Stimulated activated naive CD4-positive, alpha-beta T cell (primary cell): ENCODE measurements at regions not wholly inside any gene's neighbourhood (a gene's known extent, or its start where the extent isn't known, plus 50 kb on each side); places are given as distances from the start of the nearest gene placed in this dataset.

Experiments
- DNase-seq, 6 experiments: peaks; one replicate each; lab custom pipeline; 2025; lab: John Stamatoyannopoulos, UW

DNA sequence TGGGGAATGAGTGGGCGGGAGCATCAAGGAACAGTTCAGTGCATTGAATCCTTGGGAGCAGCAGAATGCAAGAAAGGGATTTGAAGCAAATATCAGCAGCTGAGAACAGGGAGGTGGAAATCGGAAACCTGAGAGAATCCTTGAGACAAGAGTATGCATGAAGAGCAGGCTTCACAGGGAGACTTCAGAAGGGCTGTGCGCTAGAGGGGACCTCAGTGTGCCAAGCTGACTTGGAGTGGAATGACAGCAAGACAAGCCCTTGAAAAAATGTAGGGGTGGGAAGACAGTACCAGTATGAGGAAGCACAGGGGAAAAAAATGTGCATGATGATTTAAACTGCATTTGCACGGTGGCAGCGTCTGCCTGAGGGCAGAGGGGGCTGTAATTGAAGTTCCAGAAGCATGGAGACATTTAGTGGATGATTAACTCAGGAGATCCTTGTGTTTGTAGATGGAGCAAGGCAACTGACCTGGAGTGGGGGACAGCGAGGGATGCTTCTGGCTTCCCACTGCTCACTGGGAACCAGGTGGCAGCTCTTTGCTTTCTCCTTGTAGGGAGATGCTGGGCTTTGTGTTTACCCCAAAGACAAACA, 204.9 kb upstream of the PLET1 start:
- no peak for DNase-seq

DNA sequence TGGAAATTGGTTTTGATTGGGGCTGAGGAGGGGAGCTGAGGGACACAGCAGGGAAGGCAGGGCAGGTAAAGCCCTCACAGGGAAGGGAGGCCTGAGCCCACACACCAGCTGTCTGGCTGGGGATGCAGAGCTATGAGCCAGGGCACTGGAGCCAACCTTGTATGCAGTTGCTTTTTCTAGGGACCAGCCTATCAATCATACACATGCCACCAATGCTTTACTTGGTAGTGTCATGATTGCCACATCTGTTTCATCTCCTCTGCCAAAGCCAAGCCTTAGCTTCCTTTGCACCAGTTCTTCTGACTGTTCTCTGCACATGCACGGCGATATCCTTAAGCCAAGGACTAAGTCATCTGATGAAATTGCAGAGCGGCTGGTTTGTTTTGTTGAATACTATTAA, 207.1 kb upstream of the PLET1 start:
- DNase-seq = no peak

DNA sequence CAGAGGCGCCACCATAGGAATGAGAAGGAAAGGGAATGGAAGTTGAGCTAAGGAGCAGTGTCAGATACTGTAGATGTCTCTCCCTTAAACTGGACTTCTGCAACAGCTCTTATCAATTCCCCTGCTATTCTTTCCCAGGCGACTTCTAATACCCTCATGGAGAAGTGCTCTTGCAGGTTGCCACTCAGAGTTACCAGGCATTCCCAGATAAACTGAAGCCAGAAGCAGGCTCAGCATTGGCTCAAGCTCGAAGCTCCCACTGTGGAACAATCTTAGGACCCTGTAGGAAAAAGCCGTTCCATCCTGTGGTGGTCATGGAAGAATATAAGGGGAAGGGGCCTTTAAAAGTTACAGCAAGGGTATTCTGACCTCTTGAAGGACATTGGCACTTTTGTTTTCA, 208.7 kb upstream of the PLET1 start:
- no peak for DNase-seq

DNA sequence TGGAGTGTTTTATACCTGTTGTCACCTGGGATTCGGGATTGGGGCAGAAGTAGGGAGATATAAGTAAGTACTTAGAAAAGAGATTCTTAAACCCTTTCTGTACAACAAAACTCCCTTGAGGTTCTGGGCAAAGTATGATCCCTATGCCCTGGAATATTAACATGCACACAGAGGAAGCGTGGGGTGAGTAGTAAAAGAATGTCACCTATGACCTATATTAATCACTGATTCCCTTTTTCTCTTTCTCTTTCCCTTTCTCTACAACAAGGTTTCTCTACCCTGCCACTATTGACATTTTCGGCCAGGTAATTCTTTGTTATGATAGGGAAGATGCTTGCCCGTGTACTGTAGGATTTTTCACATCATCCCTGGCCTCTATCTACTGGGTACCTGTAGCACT, 209.7 kb upstream of the PLET1 start:
- DNase-seq = no peak

DNA sequence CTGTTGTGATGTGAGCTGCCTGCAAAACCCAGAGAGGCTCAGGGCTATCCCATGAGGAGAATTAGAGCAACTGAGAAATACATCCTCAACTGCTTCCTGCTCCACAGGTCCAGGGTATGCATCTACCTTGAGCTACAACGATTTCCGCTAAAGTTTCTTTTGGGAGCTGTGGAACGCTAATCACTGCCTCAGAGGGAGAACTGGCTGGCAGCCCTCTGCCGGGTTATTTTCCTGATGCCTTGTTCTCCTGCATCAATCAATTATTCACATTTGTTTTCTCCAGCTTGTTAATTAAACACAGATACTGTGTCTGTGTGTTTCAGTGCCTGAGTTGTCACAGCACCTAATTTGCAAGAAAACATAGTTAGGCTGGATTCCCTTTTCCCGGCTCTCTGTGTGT, 211.1 kb upstream of the PLET1 start:
- DNase-seq = no peak

DNA sequence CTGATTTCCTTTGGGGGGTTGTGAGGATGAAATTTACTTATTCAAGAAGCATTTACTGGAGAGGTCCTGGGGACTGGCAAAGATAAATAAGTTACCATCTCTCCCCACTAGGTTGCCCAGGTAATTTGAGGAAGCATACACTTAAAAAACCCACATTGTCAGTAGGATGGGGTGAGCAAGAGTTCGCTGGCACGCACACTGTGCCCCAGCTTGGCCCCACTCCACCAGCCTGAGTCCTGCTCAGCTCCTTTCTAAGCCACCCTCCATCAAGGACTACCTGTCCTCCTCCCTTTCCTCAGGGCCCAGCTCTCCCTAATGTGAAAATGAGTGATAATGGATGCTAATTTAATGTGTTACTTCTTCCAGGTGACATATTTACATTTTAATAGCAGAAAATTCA, 216.5 kb upstream of the PLET1 start:
- no peak for DNase-seq

DNA sequence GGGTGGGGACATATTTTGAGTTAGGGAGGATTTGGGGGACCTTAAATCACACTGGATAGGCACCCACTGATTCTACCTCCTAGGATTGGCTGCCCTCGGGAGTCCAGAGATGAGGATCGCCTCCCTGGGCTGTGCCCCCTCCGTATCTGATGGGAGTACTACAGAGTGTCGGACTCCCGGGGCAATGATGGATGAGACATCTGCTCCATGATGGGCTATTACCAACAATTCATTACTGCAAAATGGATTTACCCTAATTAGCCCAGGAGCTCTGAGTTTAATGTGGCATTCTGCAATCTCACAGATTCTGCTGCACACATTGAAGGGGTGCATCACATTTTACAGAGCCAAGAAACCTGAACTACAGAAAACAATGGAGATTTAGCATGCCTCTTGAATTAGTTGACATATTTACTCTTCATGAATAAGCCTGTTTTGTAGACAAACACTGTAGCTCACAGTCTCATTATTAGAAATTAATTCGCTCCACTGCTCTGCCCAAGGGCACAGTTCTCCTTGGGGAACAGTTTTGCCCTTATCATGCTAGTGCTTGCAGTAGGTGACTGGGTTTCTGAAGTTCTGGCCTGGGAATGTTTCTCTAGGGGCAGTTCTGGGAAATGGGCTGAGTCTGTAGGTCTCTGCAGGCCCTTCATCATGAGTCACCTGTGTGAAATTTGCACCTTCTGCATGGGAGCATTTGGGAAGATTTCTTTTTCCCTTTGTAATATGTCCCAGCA, 217.1 kb upstream of the PLET1 start:
- DNase-seq = no peak

DNA sequence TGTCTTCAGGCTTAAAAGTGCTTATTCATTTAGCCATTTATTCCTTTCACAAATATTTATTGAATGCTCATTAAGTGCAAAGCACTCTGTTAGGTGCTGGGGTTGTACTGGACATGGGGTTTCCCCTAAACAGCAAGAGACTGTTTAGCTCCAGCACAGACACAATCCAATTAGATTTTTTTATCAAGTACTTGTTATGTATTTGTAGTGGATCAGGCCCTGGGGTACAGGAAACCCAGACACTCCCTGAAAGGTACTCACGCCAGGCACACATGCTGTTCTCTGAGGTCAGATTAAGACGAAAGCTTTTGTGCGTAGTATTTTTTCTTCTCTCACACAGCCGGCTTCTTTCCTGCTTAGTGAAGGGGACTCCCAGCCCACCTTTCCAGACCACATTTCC, 218.1 kb upstream of the PLET1 start:
- no peak for DNase-seq

DNA sequence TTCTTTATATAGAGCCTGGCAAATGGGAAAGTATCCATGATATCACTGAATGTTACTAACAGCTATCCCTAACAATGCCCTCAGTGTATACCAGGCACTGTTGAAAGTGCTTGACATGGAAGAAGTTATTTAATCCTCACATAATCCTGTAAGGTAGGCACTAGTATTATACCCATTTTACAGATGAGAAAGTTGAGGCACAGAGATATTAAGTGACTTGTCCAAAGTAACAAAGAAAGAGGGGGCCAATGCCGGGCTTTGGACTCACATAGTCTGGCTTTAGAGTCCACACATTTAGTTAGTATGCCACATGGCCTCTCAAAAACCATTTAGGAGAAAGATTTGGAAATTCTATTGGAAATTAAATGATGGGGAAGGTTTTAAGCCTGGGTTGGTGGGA, 220.8 kb upstream of the PLET1 start:
- DNase-seq = no peak

DNA sequence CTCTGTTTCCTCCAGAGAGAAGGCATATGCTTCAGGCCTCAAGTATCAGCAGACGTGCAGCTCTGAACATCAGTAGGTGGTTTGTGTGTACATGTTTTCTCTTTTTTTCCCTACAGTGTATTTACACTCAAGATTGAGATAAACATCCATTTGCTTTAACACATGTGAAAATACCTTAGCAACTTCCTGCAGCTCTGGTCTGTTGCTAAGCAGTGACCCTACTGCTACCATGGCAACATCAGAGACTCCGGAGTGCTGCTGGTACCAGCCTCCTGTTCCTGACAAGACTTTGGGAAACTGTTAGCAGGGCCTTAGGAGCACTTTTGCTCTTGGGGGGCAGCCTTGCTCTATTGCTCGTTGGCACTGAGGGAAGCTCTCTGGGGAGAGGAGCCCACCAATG, 221.2 kb upstream of the PLET1 start:
- no peak for DNase-seq

DNA sequence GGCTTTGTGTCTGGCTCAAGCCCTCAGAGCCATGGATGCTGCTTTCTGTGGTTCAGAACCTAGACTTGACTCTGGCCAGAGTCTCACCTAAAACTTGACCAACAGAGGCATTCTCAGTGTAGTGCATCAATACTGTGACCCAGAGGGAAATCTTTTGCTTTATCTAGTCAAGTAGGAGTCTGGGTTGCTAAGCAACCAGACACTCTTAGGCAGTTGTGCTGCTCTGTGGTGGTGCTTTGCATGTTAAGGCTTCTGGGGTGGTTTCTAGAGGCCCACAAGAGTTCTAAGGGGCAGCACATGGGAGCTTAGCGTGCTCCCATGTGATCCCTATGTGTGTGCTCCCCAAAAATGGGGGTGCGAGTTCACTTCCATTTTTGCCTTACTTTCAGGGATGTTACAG, 224.6 kb upstream of the PLET1 start:
- no peak for DNase-seq

DNA sequence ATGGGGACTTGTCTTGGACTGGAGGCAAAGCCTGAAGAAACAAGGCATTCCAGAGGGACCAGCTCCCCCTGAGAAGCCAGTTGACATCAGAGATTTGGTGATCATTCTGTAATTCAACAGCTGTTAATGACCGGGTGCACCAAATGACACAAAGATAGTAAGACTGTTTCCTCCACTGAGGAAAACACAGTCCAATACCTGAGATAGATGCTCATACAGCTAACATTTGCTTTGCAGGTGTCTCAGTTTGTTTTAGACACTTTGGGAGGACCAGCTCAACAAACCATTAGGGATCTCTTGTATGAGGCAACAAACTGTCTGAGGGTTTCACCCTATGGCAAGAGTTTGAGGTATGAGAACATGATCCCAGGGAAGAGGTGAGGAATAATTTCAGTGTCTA, 237.2 kb upstream of the PLET1 start:
- DNase-seq = no peak

DNA sequence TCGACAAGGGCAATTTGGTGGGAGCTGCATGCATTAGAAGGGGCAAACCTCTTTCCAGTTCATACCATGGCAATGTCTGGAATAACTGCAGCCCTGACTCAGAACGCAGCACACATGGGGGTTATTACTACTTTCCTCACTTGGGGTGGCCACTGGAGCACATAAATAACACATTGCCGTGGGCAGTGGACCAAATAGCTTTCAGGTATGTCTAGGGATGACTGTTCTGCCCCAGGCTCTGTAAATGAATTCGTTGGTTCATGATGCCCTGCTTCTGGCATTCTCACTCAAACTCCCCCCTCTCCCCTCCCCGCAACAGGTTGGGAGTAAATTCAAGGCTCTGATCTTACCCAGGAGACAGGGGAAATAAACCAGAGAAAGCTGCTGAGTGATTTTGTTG, 238.0 kb upstream of the PLET1 start:
- DNase-seq = no peak

DNA sequence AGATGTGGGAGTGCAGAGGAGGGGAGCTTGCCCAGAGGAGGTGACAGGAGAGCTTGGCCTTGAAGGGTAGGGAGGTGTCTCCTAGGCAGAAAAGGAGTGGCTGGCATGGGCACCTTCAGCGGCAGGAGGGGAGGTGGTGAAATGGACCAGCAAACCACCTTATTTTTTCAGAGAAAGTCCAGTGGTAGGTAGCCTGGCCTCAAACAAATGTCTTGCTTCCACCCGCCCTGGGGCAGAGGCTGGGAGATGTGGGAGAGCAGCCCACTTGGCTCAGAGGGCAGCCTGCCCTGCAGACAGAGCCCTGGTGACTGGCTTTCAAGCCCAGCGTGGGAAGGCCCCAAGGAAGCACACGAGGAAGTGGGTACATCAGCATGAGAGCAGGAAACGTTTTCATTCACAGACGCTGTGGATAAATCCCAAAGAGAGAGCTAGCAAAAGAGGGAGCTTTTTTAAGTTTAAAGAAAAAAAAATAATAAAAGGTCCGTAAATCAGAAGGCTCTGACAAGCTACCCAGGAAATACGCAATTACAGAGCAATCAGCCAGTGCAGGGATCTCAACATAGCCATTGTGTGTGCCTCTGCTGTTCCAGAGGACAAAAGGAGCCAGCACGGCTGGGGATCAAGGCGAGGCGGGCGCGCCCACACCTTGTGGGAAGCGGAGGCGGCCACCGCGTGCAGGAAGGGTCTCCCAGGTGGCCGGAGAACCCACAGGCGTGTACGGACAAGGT, 238.7 kb upstream of the PLET1 start:
- no peak for DNase-seq

DNA sequence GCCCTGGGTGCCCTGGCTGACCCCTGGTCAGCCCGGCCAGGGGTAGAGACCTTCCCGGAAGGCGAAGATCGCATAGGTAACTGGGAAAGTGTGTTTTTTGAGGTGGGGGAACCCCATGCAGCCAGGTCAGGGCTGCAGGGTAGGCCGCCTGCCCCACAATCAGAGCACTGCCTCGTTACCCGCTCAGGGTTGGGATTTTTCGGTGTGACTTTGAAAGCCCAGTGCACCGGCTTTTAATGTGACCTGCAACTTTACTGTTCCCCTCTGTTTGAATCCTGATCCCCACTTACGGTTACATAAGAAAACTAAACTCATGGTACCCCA, 239.2 kb upstream of the PLET1 start:
- no peak for DNase-seq

DNA sequence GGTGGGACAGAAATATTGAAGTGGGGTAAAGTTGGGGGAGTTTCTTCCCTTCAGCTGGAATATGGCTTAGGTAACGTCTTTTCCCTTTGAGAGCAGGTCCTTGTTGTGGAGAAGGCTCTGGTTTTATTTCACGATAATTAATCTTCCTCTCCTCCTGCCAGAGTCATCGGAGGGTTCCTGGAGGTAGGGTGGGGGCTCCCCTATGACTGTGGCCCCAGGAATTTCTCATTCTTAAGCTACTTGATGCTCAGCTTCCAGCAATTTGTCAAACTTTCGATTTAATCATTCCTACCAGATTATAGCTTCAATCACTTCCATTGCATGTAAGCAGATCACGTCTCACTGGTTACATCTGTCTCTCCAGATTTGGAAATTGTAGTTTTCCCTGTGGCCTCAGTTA, 242.8 kb upstream of the PLET1 start:
- DNase-seq = no peak

DNA sequence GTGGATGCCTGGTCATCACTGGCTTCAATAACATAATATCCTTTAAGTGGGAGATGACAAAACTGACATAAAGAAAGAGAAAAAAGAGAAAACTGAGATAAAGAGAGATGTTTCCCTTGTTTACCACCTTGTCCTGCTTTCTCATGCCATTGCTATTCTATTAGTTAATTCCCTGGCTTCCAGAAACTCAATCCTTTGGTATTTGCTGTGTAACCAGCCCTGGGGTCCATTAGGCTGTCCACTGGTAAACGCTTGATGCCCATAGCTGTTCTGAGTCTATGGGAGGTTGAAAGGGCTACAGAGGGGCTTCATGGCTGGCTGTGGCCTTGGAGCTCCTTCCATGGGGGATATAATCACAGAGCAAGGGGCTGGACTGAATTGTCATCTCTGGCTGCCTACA, 243.4 kb upstream of the PLET1 start:
- DNase-seq = no peak

DNA sequence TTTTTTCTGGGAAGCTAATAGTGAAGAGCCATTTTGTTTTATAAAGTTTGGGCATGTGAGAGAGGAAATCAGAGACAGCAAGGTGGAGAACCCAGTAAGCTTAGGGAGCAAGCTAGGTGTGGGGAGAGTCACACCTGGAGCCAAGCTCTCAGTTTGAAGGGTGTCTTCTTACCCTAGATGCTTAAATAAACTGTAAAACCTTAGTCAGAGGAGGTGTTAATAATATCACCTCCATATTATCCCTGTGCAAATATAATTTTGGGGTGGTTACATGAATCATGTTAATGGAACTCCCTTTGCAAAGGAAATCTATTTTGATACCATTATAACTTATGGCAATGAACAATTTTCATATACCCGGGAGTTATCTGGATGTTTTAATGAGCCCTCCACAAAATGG, 246.2 kb upstream of the PLET1 start:
- DNase-seq = no peak

DNA sequence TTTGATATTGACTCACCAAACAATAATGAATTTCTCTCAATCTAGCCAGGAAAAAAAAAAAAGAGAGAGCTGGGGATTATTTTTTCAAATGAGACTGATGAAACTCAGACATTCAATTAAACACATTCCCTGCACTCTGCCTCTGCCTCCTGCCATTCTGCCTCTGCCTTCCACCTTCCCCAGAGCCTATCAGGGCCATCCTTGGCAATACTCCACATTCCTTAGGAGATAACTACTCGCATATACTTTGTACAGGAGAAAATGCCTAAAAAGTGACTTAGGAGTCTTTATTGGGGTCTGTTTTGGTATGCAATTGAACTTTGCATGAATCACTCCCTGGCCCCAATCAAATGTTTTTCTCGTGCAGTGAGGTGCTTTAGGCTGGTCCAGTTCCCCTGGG, 246.6 kb upstream of the PLET1 start:
- DNase-seq = no peak

DNA sequence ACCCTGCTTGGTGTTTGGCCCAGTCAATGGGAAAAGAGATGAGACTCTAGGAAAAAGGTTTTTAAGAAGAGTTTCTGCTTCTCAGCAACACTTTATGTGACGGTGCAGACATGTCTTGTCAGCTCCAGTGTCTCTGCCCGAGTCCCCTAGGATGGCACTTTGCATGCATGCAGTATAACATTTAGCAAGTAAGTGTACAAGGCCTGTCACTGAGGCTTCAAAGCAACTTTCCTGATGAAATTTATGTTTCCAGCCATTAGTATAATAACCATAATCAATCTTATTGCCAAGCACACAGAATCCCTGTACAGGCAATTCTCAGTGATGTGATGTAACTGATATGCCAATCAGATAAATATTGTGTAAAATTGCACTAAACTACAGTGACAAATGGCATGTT, 248.1 kb upstream of the PLET1 start:
- DNase-seq = no peak

DNA sequence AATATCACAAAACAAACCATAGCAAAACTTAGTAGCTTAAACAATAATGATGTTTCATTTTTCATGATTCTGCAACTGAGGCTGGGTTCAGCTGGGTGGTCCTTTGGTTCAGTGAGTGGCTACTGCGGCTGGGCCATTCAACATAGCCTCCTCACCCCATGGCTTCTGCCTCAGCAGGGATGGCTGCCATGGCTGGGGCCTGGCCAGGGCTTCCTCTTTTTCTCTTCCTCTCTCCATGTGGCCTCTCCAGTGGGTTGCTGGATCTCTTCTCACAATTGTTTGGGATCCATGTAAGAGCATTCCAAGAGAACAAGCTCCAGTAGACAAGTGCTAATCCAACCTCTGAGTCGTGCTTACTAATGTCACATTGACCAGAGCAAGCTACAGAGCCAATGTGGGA, 248.6 kb upstream of the PLET1 start:
- DNase-seq = no peak

DNA sequence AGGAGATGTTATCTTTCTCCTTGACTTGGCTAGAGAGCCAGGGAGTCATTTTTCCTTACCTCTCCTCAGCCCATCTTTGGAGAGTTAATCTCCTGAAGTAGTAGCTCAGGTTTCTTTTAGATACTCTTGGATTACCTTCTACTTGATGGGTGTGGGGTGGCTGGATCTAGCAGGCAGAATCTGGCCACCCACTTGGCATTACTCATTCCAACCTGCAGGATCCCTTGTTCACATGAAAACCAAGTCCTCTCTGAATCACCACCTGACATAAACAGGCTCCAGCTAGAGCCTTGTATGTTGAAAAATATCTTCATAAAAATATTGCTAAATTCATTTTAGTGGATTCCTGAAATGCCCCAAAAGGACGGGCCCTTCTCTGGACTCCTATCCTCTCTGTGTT, 250.6 kb upstream of the PLET1 start:
- no peak for DNase-seq

DNA sequence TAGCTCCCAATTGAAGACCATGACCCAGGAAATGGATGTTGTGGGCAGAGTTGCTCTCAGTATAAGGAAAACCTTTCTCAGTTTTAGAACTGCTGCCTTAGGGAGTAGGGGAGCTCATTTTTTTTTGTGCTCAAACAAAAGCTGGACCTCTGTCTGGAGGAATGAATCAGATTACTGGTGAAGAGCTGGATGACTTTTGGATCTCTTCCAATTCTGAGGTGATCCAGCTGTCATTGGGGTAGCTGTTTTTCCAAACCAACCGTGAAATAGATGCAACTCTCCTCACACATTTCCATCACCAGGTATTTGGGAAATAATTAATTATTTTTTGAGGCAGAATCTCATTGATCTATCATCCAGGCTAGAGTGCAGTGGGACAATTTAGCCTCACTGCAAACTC, 251.3 kb upstream of the PLET1 start:
- no peak for DNase-seq

DNA sequence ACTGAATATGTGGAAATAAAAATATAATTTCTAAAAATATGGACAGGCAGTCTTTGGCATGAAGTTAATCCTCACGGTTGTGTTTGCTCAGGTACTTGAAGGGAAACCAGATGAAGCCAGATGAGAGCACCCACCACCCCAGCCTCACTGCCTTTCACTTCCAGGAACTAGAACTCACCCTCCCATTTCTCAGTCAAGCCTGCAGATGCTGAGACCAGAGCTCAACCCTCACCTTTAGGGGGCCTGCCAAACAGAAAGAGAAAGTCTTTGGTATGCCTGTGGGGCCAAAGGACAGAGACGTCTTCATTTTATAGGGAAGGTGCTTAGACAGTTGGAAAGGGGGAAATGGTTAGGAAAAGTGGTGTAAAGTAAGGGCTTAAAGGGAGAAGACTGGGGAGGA, 252.8 kb upstream of the PLET1 start:
- DNase-seq = no peak
